A549 (cell line): ENCODE measurements at regions not wholly inside any gene's neighbourhood (a gene's known extent, or its start where the extent isn't known, plus 50 kb on each side); places are given as distances from the start of the nearest gene placed in this dataset.

Experiments
- HDAC2 ChIP-seq: fragments of 200-600 bp; sonication (generic); IDR thresholded peaks from 2 replicates; pipeline ENCODE4 v1.6.1; 2016
- MYC ChIP-seq: IDR thresholded peaks from 2 replicates; pipeline ENCODE4 v1.6.1; 2012; ENCODE audit warnings: mild to moderate bottlenecking, inconsistent platforms, low read length, improper control_type of control experiment, borderline replicate concordance
- RFX5 ChIP-seq: fragments of 450-650 bp; IDR thresholded peaks from 2 replicates; pipeline ENCODE4 v1.7.1; 2014; ENCODE audit warnings: antibody characterized with exemption, mild to moderate bottlenecking, moderate library complexity

DNA sequence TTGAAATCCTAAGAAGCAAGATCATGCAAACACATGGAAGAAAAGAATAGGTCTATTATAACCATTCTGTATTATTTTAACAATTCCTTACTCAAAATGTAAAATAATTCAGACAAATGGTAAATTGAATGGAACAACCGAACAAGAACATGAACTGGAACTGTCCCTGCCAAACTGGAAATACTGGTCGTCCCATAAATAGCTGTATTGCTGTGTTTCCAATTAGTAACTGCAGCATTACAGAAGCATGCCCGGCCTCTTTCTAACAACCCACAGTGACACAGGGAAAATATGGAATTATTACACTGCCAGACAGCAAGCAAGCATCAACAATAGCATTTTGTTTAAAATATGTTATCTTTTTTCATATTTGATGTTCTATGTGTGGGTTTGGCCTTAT, 1138.5 kb upstream of the PHF14 start:
- TF ChIP-seq HDAC2 (no peak), MYC (no peak), RFX5 (no peak)
